HepG2 (cell line): ENCODE measurements at regions not wholly inside any gene's neighbourhood (a gene's known extent, or its start where the extent isn't known, plus 50 kb on each side); places are given as distances from the start of the nearest gene placed in this dataset.

Experiments
- ATAC-seq: fragments of 200-7000 bp; cut with Tn5 transposase; 3 replicates; pipeline ENCODE4 v1.9.1; 2020; ENCODE audit warnings: mild to moderate bottlenecking, moderate library complexity
- BruUV-seq: library from RNA; stranded (reverse); fragments of 400-500 nt; replicated peaks from 2 replicates; lab custom pipeline; 2021; lab: Mats Ljungman, UMichigan
- CTCF ChIA-PET: fragments of 300-600 bp; formaldehyde crosslinking; extraction: SDS; loops from one replicate; lab custom pipeline; 2021; ENCODE audit warnings: low total read pairs, inconsistent platforms, low intra/inter-chr PET ratio; lab: Yijun Ruan, JAX
- POLR2A ChIA-PET: fragments of 350-600 bp; sonication (Branson Sonifier 250); formaldehyde crosslinking; loops from one replicate; lab custom pipeline; 2020; ENCODE audit warnings: antibody characterized with exemption, inconsistent platforms; lab: Yijun Ruan, JAX
- DNase-seq: peaks from one replicate; pipeline ENCODE4 v3.0.0-alpha.2; 2015; ENCODE audit warnings: low spot score
- FAIRE-seq: peaks from 3 replicates; lab custom pipeline; 2011; peaks lifted over from hg19 to GRCh38; lab: Jason Lieb, UNC
- H2AFZ ChIP-seq: one replicate; pipeline ENCODE4 v1.6.1; 2011; ENCODE audit warnings: low read length, inconsistent platforms
- H3K27ac ChIP-seq: fragments of 300-600 bp; 3 replicates; pipeline ENCODE4 v1.8.0; 2011; ENCODE audit warnings: mixed run types, mild to moderate bottlenecking, mixed read lengths, low read length, inconsistent platforms; ENCODE audit not compliant: insufficient read depth; ENCODE audit errors: extremely low read length
- H3K27me3 ChIP-seq, 2 experiments: fragments of 200-600 bp in 1 of 2; 2 replicates in 1 of 2; 3 replicates in 1 of 2; pipeline versions ENCODE4 v1.6.0 to v1.8.0; 2011; ENCODE audit warnings: low read length in 2 of 2, mild to moderate bottlenecking in 2 of 2, moderate library complexity in 2 of 2, inconsistent platforms in 1 of 2; ENCODE audit not compliant: insufficient read depth in 2 of 2, control insufficient read depth in 1 of 2
- H3K36me3 ChIP-seq, 2 experiments: fragments of 200-600 bp in 1 of 2; replicated peaks in 1 of 2; 2 replicates in 1 of 2; 3 replicates in 1 of 2; pipeline versions ENCODE4 v1.5.1 to v1.8.0; 2011; ENCODE audit warnings: low read length in 2 of 2, inconsistent platforms in 1 of 2; ENCODE audit not compliant: insufficient read depth in 2 of 2, control insufficient read depth in 1 of 2
- H3K4me1 ChIP-seq: 2 replicates; pipeline ENCODE4 v1.5.1; 2012; ENCODE audit warnings: low read length, inconsistent platforms; ENCODE audit not compliant: insufficient read depth
- H3K4me2 ChIP-seq: 2 replicates; pipeline ENCODE4 v1.6.0; 2011; ENCODE audit warnings: low read depth, low read length, inconsistent platforms
- H3K4me3 ChIP-seq, 3 experiments: fragments of 200-600 bp in 1 of 3; sonication (generic), shearing (Covaris generic) in 1 of 3; replicated peaks in 1 of 3; 2 replicates each; pipeline ENCODE4 v1.5.1; 2011 to 2016; ENCODE audit warnings: low read length in 3 of 3, inconsistent platforms in 2 of 3, low read depth in 2 of 3, mild to moderate bottlenecking in 2 of 3, control low read depth in 1 of 3, mixed read lengths in 1 of 3; ENCODE audit not compliant: insufficient read depth in 1 of 3
- H3K79me2 ChIP-seq: one replicate; pipeline ENCODE4 v1.6.1; 2011; ENCODE audit warnings: low read length, inconsistent platforms; ENCODE audit not compliant: insufficient read depth
- H3K9ac ChIP-seq: 2 replicates; pipeline ENCODE4 v1.6.0; 2011; ENCODE audit warnings: mild to moderate bottlenecking, low read depth, low read length, inconsistent platforms; ENCODE audit not compliant: insufficient read depth
- H3K9me3 ChIP-seq: 2 replicates; pipeline ENCODE4 v1.5.1; 2012; ENCODE audit warnings: mild to moderate bottlenecking, low read length
- H4K20me1 ChIP-seq: 2 replicates; pipeline ENCODE4 v1.6.0; 2011; ENCODE audit warnings: inconsistent platforms, mild to moderate bottlenecking, low read length, moderate library complexity; ENCODE audit not compliant: insufficient read depth
- CBX2 ChIP-seq, 2 experiments: fragments of 200-600 bp in 1 of 2; sonication (generic); formaldehyde crosslinking in 1 of 2; IDR thresholded peaks; 2 replicates each; pipeline versions ENCODE4 v1.7.0 to v1.8.1; 2018 to 2022; ENCODE audit warnings: low read depth in 2 of 2, low read length in 1 of 2, mild to moderate bottlenecking in 1 of 2, missing genetic modification reagents in 1 of 2
- NR3C1 ChIP-seq: sonication (generic); formaldehyde crosslinking; IDR thresholded peaks from 2 replicates; pipeline ENCODE4 v1.4.0; 2020; ENCODE audit warnings: missing genetic modification reagents
- PCBP2 ChIP-seq: fragments of 200-400 bp; formaldehyde crosslinking; optimal IDR thresholded peaks from 2 replicates; pipeline ENCODE3; 2018; ENCODE audit warnings: low read length, low read depth; ENCODE audit not compliant: poor library complexity, severe bottlenecking
- PITX1 ChIP-seq: sonication (generic); formaldehyde crosslinking; IDR thresholded peaks from 2 replicates; pipeline ENCODE4 v1.5.1; 2020; ENCODE audit warnings: mild to moderate bottlenecking, missing genetic modification reagents
- RERE ChIP-seq: IDR thresholded peaks from 2 replicates; pipeline ENCODE4 v1.6.1; 2016; ENCODE audit warnings: low read depth, missing genetic modification reagents, missing compliant biosample characterization
- SOX5 ChIP-seq: IDR thresholded peaks from 2 replicates; pipeline ENCODE4 v1.6.1; 2016; ENCODE audit warnings: borderline replicate concordance
- SP2 ChIP-seq: sonication (generic); formaldehyde crosslinking; IDR thresholded peaks from 2 replicates; pipeline ENCODE4 v1.5.1; 2020; ENCODE audit warnings: mild to moderate bottlenecking, missing genetic modification reagents
- YY1 ChIP-seq: IDR thresholded peaks from 2 replicates; pipeline ENCODE4 v1.6.1; 2011; ENCODE audit warnings: low read length, low read depth, moderate library complexity, mild to moderate bottlenecking; ENCODE audit not compliant: insufficient read depth, insufficient replicate concordance
- ZBTB7B ChIP-seq: sonication (generic); formaldehyde crosslinking; IDR thresholded peaks from 2 replicates; pipeline ENCODE4 v1.4.0; 2020; ENCODE audit warnings: missing genetic modification reagents
- ZFP37 ChIP-seq: sonication (generic); formaldehyde crosslinking; IDR thresholded peaks from 2 replicates; pipeline ENCODE4 v1.4.0; 2020; ENCODE audit warnings: missing genetic modification reagents, borderline replicate concordance
- ZFP62 ChIP-seq: sonication (generic); formaldehyde crosslinking; IDR thresholded peaks from 2 replicates; pipeline ENCODE4 v1.4.0; 2020; ENCODE audit warnings: missing genetic modification reagents
- in situ Hi-C: cut with HindIII; loops from 2 replicates; pipeline ENCODE4 v1.10.0; 2017; ENCODE audit warnings: low pct_unique_long_range_greater_than_20kb; ENCODE audit not compliant: extremely low pct_ligation_motif_present
- intact Hi-C: fragments of 100-400 bp; cut with micrococcal nuclease; formaldehyde crosslinking; loops from one replicate; pipeline ENCODE4 v1.10.0; 2022; ENCODE audit not compliant: unreplicated experiment
- TF ChIP-seq, protein P1 (sequence below): sonication (generic); formaldehyde crosslinking; IDR thresholded peaks from 2 replicates; pipeline ENCODE4 v1.4.0; 2020; ENCODE audit warnings: missing genetic modification reagents; ENCODE audit errors: not compliant biosample characterization
- TF ChIP-seq, protein P2 (sequence below): sonication (generic); formaldehyde crosslinking; IDR thresholded peaks from 2 replicates; pipeline ENCODE4 v1.4.0; 2020; ENCODE audit warnings: missing genetic modification reagents

- TF ChIP-seq, protein P1, sequence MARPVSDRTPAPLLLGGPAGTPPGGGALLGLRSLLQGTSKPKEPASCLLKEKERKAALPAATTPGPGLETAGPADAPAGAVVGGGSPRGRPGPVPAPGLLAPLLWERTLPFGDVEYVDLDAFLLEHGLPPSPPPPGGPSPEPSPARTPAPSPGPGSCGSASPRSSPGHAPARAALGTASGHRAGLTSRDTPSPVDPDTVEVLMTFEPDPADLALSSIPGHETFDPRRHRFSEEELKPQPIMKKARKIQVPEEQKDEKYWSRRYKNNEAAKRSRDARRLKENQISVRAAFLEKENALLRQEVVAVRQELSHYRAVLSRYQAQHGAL: no peak
- TF ChIP-seq PITX1 (CRISPR knock-in tag): no peak
- no peak for TF ChIP-seq NR3C1 (CRISPR knock-in tag)
- TF ChIP-seq PCBP2: no peak
- TF ChIP-seq, all 625 proteins: peak for 0
These were observed 114.3 kb downstream of the NKX6-1 start (continued) for GRCh38 chr4:84384801-84385200.

DNA sequence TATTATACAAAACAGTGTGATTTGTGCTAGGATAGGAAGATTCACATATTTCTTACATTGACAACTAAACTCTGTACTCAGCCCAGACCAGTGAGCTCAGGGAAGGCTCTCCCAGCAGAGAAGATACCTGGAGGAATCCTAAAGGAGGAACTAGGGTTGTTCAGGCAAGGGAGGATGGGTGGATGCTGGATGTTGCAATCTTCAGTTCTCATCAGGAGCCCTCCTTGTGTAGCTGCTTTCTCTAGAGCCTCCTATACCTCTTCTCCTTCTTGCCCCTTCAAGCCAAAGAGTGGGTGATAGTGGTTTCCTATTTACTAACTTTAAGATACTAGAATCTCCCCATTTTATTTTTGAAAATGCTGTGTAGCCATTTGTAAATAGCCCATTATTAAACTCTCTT lies 117.3 kb downstream of the NKX6-1 start:
- H3K79me2 ChIP-seq: no peaks in the 10 kb centered on the region
- H3K4me1 ChIP-seq: no peaks in the 10 kb centered on the region
- ChIA-PET POLR2A (no interaction called here), CTCF (no interaction called here)
- H3K4me3 ChIP-seq: no peak overlapping the region
- DNase-seq (no peak), ATAC-seq (no peak), FAIRE-seq (no peak)
- H3K27ac ChIP-seq: no peak overlapping the region
- H3K27me3 ChIP-seq: 0 out of 5 replicates have a peak, but pooled peaks cover 0 to 1% of the 10 kb centered on the region in 2 experiments
- TF ChIP-seq ZFP62 (CRISPR knock-in tag) (no peak), ZFP37 (CRISPR knock-in tag) (no peak), YY1 (no peak), RERE (CRISPR knock-in tag) (no peak), SOX5 (no peak), SP2 (CRISPR knock-in tag) (no peak), CBX2 (IDR thresholded peaks at IDR 0.05; ENCODE audit: low read depth, low read length) (no peak), CBX2 (CRISPR knock-in tag; IDR thresholded peaks at IDR 0.05; ENCODE audit: low read depth) (no peak), ZBTB7B (CRISPR knock-in tag) (no peak)
- TF ChIP-seq, protein P2, sequence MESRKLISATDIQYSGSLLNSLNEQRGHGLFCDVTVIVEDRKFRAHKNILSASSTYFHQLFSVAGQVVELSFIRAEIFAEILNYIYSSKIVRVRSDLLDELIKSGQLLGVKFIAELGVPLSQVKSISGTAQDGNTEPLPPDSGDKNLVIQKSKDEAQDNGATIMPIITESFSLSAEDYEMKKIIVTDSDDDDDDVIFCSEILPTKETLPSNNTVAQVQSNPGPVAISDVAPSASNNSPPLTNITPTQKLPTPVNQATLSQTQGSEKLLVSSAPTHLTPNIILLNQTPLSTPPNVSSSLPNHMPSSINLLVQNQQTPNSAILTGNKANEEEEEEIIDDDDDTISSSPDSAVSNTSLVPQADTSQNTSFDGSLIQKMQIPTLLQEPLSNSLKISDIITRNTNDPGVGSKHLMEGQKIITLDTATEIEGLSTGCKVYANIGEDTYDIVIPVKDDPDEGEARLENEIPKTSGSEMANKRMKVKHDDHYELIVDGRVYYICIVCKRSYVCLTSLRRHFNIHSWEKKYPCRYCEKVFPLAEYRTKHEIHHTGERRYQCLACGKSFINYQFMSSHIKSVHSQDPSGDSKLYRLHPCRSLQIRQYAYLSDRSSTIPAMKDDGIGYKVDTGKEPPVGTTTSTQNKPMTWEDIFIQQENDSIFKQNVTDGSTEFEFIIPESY (CRISPR knock-in tag): no peak
- H3K36me3 ChIP-seq: no peaks in the 10 kb centered on the region
- no peak overlapping the region for H3K4me2 ChIP-seq
- in situ Hi-C loops: no loop called here
- no peak overlapping the region for H2AFZ ChIP-seq
- BruUV-seq: no TSS peak
- H3K9me3 ChIP-seq: no peaks in the 10 kb centered on the region
- H3K9ac ChIP-seq: no peak overlapping the region
- intact Hi-C loops: no loop called here
- H4K20me1 ChIP-seq: no peaks in the 10 kb centered on the region
